HL-60 (cell line): ENCODE measurements at regions not wholly inside any gene's neighbourhood (a gene's known extent, or its start where the extent isn't known, plus 50 kb on each side); places are given as distances from the start of the nearest gene placed in this dataset.

Experiments
- DNase-seq, 2 experiments: peaks; one replicate each; pipeline ENCODE4 v3.0.0-alpha.2; 2010 to 2020; ENCODE audit warnings: low read depth in 1 of 2, low spot score in 1 of 2
- H3K27ac ChIP-seq: fragments of 250-450 bp; sonication (Bioruptor Pico); replicated peaks from 2 replicates; pipeline ENCODE4 v1.5.1; 2020; ENCODE audit warnings: mild to moderate bottlenecking, moderate library complexity
- H3K27me3 ChIP-seq: fragments of 250-450 bp; sonication (Bioruptor Pico); 2 replicates; pipeline ENCODE4 v1.5.1; 2021; ENCODE audit warnings: mild to moderate bottlenecking, moderate library complexity; ENCODE audit not compliant: insufficient read depth, poor library complexity, severe bottlenecking
- H3K4me3 ChIP-seq: replicated peaks from 2 replicates; pipeline ENCODE4 v1.5.1; 2011; ENCODE audit warnings: mild to moderate bottlenecking, control low read depth, low read length; ENCODE audit not compliant: insufficient read depth
- CTCF ChIP-seq: IDR thresholded peaks from one replicate; pipeline ENCODE4 v1.5.1; 2011; ENCODE audit warnings: low read length, control low read depth, inconsistent platforms; ENCODE audit not compliant: insufficient read depth
- GABPA ChIP-seq: IDR thresholded peaks from 2 replicates; pipeline ENCODE4 v1.6.1; 2012; ENCODE audit warnings: low read depth
- POLR2AphosphoS5 ChIP-seq: IDR thresholded peaks from 2 replicates; pipeline ENCODE4 v1.6.1; 2012; ENCODE audit warnings: low read depth
- REST ChIP-seq: IDR thresholded peaks from 2 replicates; pipeline ENCODE4 v1.6.1; 2012; ENCODE audit warnings: low read depth; ENCODE audit not compliant: insufficient replicate concordance
- SPI1 ChIP-seq: IDR thresholded peaks from 2 replicates; pipeline ENCODE4 v1.6.1; 2012; ENCODE audit warnings: low read depth, mild to moderate bottlenecking, borderline replicate concordance

- no peak for TF ChIP-seq SPI1
- no peak for TF ChIP-seq GABPA
- no peak for TF ChIP-seq CTCF
- TF ChIP-seq POLR2AphosphoS5: no peak
- no peak for TF ChIP-seq REST
- no peak for DNase-seq
- no peaks in the 10 kb centered on the region for H3K27me3 ChIP-seq
- H3K27ac ChIP-seq: no peak overlapping the region
- H3K4me3 ChIP-seq: no peak overlapping the region
Measured at GRCh38 chr7:132720835-132721234, 144.6 kb upstream of the PLXNA4 start.

GRCh38 chr7:132713893-132714292 is 137.6 kb upstream of the PLXNA4 start:
- H3K27ac ChIP-seq: no peak overlapping the region
- no peaks in the 10 kb centered on the region for H3K27me3 ChIP-seq
- DNase-seq: no peak
- H3K4me3 ChIP-seq: no peak overlapping the region
- TF ChIP-seq REST (no peak), CTCF (no peak), GABPA (no peak), SPI1 (no peak), POLR2AphosphoS5 (no peak)

- no peak overlapping the region for H3K4me3 ChIP-seq
- TF ChIP-seq REST (no peak), CTCF (no peak), SPI1 (no peak), POLR2AphosphoS5 (no peak), GABPA (no peak)
- no peaks in the 10 kb centered on the region for H3K27me3 ChIP-seq
- H3K27ac ChIP-seq: no peak overlapping the region
- DNase-seq: no peak
Measured at GRCh38 chr7:132709971-132710567, 133.8 kb upstream of the PLXNA4 start.
